H1 (cell line): ENCODE measurements at regions not wholly inside any gene's neighbourhood (a gene's known extent, or its start where the extent isn't known, plus 50 kb on each side); places are given as distances from the start of the nearest gene placed in this dataset.

ENCODE experiments used
- BCL11A ChIP-seq, 2 experiments: IDR thresholded peaks; one replicate each; pipeline ENCODE4 v1.6.1; 2011; ENCODE audit warnings: low read depth in 2 of 2, low read length in 2 of 2, mild to moderate bottlenecking in 2 of 2
- CHD1 ChIP-seq: IDR thresholded peaks from 2 replicates; pipeline ENCODE4 v1.6.1; 2012; ENCODE audit warnings: low read depth, low read length, improper control_type of control experiment
- JUND ChIP-seq: IDR thresholded peaks from 2 replicates; pipeline ENCODE4 v1.6.1; 2011; ENCODE audit warnings: mild to moderate bottlenecking, improper control_type of control experiment, low read length
- RAD21 ChIP-seq, 2 experiments: IDR thresholded peaks in 1 of 2; conservative IDR thresholded peaks in 1 of 2; 2 replicates each; pipeline ENCODE4 v1.6.1; 2011; ENCODE audit warnings: low read depth in 2 of 2, low read length in 2 of 2, improper control_type of control experiment in 1 of 2, inconsistent platforms in 1 of 2, mild to moderate bottlenecking in 1 of 2, moderate library complexity in 1 of 2

DNA sequence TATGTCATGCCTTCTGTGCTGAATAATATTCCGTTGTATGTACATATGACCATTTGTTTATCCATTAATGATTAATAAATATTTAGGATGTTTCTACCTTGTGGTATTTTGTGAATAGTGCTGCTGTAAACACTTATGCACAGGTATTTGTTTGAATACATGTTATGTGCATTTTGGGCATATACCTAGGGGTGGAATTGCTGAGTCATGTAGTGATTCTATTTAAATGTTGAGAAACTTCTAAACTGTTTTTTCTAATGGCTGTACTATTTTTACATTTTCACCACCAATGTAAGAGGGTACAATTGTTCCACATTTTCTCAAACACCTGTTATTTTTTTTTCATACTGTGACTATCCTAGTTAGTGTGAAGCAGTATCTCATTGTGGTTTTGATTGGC lies 1318.6 kb downstream of the TECRL start (continued):
- TF ChIP-seq BCL11A (IDR thresholded peaks at IDR 0.05; ENCODE audit: low read depth in 2 of 2, low read length in 2 of 2) (no peak), CHD1 (no peak), JUND (no peak), RAD21 (IDR thresholded peaks at IDR 0.05 in 1 of 2, conservative IDR thresholded peaks at IDR 0.05 in 1 of 2; ENCODE audit: low read depth in 2 of 2, low read length in 2 of 2) (no peak)
